Adrenal gland (tissue), 9 donors: ENCODE measurements at regions not wholly inside any gene's neighbourhood (a gene's known extent, or its start where the extent isn't known, plus 50 kb on each side); places are given as distances from the start of the nearest gene placed in this dataset.
A peak's percentile ranks its signal among the peaks of the same experiment; 100 is the strongest.

Experiments
- DNase-seq, 7 donors: peaks; one replicate each; pipeline ENCODE4 v3.0.0-alpha.2; 2019 to 2020
- H3K27ac ChIP-seq, 5 donors: fragments of 200-600 bp; sonication (generic) in 4 of 5; 1 replicate in 3 of 5; 2 replicates in 2 of 5; pipeline versions ENCODE4 v1.5.1 to v1.8.0; 2016 to 2020; ENCODE audit warnings: mild to moderate bottlenecking in 1 of 5
- H3K27me3 ChIP-seq: fragments of 200-600 bp; 2 replicates; pipeline ENCODE4 v1.8.0; 2021
- H3K36me3 ChIP-seq, 2 donors: fragments of 200-600 bp; replicated peaks in 1 of 2; 1 replicate in 1 of 2; 2 replicates in 1 of 2; pipeline versions ENCODE4 v1.5.1 to v1.8.0; 2018 to 2022
- H3K4me1 ChIP-seq, 2 donors: fragments of 200-600 bp; replicated peaks in 1 of 2; 1 replicate in 1 of 2; 2 replicates in 1 of 2; pipeline versions ENCODE4 v1.5.1 to v1.8.0; 2018 to 2021
- H3K4me3 ChIP-seq, 4 donors: fragments of 200-600 bp; sonication (generic) in 3 of 4; one replicate each; pipeline ENCODE4 v1.5.1; 2016 to 2018
- H3K9me3 ChIP-seq, 3 donors: fragments of 200-600 bp; sonication (generic) in 1 of 3; replicated peaks in 1 of 3; 1 replicate in 2 of 3; 2 replicates in 1 of 3; pipeline versions ENCODE4 v1.5.1 to v1.8.0; 2016 to 2021
- POLR2A ChIP-seq, 2 donors: fragments of 450-650 bp; IDR thresholded peaks; one replicate each; pipeline ENCODE4 v1.6.1; 2017; ENCODE audit warnings: antibody characterized with exemption in 2 of 2, mild to moderate bottlenecking in 2 of 2, moderate library complexity in 1 of 2
- WGBS, 4 donors: extraction: QIAGEN DNeasy Blood & Tissue Kit in 2 of 4; methylation state at CpG; one replicate each; pipeline versions ENCODE4 v1.1.5 to v1.1.7; 2013 to 2017; 5-methylcytosine and 5-hydroxymethylcytosine counted together
- intact Hi-C, 2 donors: fragments of 100-400 bp; cut with DNase I; formaldehyde crosslinking; loops; one replicate each; pipeline versions ENCODE4 v1.14.1 to v1.15.0; 2022 to 2023
- TF ChIP-seq, protein P1 (sequence below), 6 experiments: fragments of 450-650 bp in 4 of 6; fragments of 200-600 bp in 2 of 6; sonication (generic) in 1 of 6; IDR thresholded peaks; 1 replicate in 5 of 6; 2 replicates in 1 of 6; pipeline versions ENCODE4 v1.5.1 to v1.8.0; 2016 to 2021; ENCODE audit warnings: antibody characterized with exemption in 6 of 6, mild to moderate bottlenecking in 2 of 6, moderate library complexity in 1 of 6
- donor health status: healthy with polysubstance abuse.
- donor health status: Bipolar disorder and iron deficiency.
- donor health status: DM: yes; HTN: yes; CAD: no.
- donor health status: DM: no; HTN: no; CAD: no.
- donor health status: DM: no; HTN: no; CAD: no.

DNA sequence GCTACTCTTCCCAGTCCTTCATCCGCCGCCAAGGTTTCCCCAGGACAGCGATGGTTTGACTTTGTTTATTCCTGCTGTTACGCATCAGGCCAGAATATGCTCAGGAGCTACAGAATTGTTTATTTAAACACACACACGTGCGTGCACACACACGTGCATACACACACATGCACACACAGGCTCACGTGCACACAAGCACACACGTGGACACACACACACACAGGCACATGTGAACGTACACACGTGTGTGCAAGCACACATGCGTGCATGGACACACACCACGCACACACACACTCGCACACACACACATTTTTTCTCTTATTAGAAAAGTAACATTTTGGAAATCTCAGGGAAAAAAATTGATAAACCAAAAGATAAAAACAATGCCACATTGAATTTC lies 64.6 kb upstream of the UST start:
- no peak overlapping the region for H3K27ac ChIP-seq
- H3K27me3 ChIP-seq: no peaks in the 10 kb centered on the region
- no peaks in the 10 kb centered on the region for H3K36me3 ChIP-seq
- no peaks in the 10 kb centered on the region for H3K9me3 ChIP-seq
- TF ChIP-seq, protein P1, sequence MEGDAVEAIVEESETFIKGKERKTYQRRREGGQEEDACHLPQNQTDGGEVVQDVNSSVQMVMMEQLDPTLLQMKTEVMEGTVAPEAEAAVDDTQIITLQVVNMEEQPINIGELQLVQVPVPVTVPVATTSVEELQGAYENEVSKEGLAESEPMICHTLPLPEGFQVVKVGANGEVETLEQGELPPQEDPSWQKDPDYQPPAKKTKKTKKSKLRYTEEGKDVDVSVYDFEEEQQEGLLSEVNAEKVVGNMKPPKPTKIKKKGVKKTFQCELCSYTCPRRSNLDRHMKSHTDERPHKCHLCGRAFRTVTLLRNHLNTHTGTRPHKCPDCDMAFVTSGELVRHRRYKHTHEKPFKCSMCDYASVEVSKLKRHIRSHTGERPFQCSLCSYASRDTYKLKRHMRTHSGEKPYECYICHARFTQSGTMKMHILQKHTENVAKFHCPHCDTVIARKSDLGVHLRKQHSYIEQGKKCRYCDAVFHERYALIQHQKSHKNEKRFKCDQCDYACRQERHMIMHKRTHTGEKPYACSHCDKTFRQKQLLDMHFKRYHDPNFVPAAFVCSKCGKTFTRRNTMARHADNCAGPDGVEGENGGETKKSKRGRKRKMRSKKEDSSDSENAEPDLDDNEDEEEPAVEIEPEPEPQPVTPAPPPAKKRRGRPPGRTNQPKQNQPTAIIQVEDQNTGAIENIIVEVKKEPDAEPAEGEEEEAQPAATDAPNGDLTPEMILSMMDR (IDR thresholded peaks at IDR 0.05): no peak
- no peak for TF ChIP-seq POLR2A (IDR thresholded peaks at IDR 0.05)
- H3K4me1 ChIP-seq: no peaks in the 10 kb centered on the region
- DNase-seq: peak in 2 of 7 donors; percentile 13 to 18
- no peak overlapping the region for H3K4me3 ChIP-seq
- intact Hi-C loops: no loop called here
- 61 to 83% (median 70%) methylated on average over 13 to 14 of the region's 14 CpGs for WGBS, 4 donors

DNA sequence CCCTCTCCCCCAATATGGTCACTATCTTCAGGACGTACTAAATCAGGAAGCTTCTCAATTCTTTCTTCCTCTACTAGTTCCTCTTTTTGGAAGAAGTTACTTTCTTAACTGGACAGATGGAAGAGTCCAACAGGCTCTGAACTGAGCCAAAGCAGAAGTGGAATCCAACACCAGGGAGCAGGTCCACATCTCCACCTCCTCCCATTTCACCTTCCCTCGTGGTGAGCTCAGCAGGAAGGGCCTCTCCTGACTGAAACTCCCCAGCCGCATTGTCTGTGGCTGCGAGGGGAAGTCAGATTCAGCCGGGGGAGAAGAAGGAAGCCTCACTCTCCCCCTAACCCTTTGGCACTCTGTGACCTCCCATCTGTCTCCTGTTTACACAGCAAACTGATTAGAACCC lies 63.8 kb upstream of the UST start:
- 51 to 72% (median 56%) methylated on average over 5 of the region's 5 CpGs for WGBS, 4 donors
- DNase-seq: peak in 3 of 7 donors; percentile 20 to 39 (median 27)
- H3K9me3 ChIP-seq: no peaks in the 10 kb centered on the region
- H3K27ac ChIP-seq: no peak overlapping the region
- H3K4me3 ChIP-seq: no peak overlapping the region
- TF ChIP-seq, protein P1 (IDR thresholded peaks at IDR 0.05): no peak
- no peak for TF ChIP-seq POLR2A (IDR thresholded peaks at IDR 0.05)
- H3K4me1 ChIP-seq: no peaks in the 10 kb centered on the region
- no peaks in the 10 kb centered on the region for H3K36me3 ChIP-seq
- intact Hi-C loops: no loop called here
- no peaks in the 10 kb centered on the region for H3K27me3 ChIP-seq

DNA sequence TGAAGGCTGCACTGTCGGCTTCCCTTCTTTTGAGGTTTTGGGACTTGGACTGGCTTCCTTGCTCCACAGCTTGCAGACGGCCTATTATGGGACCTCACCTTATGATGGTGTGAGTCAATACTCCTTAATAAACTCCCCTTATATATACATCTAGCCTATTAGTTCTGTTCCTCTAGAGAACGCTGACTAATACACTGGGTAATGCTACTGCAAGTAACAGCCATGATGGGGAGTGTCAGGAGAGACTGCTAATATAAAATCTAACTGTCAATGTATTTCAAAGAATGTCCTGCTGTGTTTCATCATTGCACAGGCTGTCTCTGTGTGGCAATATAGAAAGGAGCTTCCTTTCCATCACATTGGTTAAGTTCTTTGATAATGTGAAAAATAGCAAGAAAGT lies 57.7 kb upstream of the UST start:
- H3K4me1 ChIP-seq: no peaks in the 10 kb centered on the region
- intact Hi-C loops: no loop called here
- no peak overlapping the region for H3K27ac ChIP-seq
- H3K4me3 ChIP-seq: no peak overlapping the region
- H3K9me3 ChIP-seq: no peaks in the 10 kb centered on the region
- no peak for TF ChIP-seq POLR2A (IDR thresholded peaks at IDR 0.05)
- TF ChIP-seq, protein P1 (IDR thresholded peaks at IDR 0.05): no peak
- 60 to 92% (median 84%) methylated on average over 3 of the region's 3 CpGs for WGBS, 4 donors
- no peak for DNase-seq
- no peaks in the 10 kb centered on the region for H3K36me3 ChIP-seq
- no peaks in the 10 kb centered on the region for H3K27me3 ChIP-seq

DNA sequence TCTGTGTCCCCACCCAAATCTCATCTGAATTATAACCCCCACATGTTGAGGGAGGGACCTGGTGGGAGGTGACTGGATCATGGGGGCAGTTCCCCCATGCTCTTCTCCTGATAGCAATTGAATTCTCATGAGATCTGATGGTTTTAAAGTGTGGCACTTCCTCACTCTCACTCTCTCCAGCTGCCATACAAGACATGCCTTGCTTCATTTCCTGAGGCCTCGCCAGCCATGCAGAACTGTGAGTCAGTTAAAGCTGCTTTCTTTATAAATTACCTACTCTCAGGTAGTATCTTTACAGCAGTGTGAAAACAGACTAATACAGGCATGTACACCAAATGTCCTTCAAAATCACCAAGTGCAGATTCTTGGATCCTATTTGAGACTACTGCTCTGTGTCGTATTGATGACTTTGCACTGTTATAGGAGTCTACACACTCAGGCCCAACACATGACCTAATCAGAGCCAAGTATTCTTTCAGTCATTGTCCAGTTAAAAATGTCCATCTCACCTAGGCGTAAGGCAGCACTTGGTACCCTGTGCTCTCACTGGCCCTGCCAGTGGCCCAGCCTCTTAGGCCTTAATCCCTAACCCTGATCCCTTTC lies 52.8 kb upstream of the UST start:
- TF ChIP-seq, protein P1 (IDR thresholded peaks at IDR 0.05): no peak
- no peak for TF ChIP-seq POLR2A (IDR thresholded peaks at IDR 0.05)
- 88 to 92% (median 90%) methylated on average over 3 of the region's 3 CpGs for WGBS, 4 donors
- DNase-seq: no peak
- Histone ChIP-seq H3K27ac (no peak overlapping the region), H3K9me3 (no peaks in the 10 kb centered on the region), H3K4me3 (no peak overlapping the region), H3K4me1 (no peaks in the 10 kb centered on the region), H3K36me3 (no peaks in the 10 kb centered on the region), H3K27me3 (no peaks in the 10 kb centered on the region)
- intact Hi-C loops: no loop called here
